NCI-H2107 treated with DMSO at 0.1 percent for 48 hours (cell line): ENCODE measurements at regions not wholly inside any gene's neighbourhood (a gene's known extent, or its start where the extent isn't known, plus 50 kb on each side); places are given as distances from the start of the nearest gene placed in this dataset.
"Not testable (repeated sequence)": the region's sequence is repeated elsewhere in the genome, so short reads cannot be mapped to it uniquely, and the experiment has no call there.

Experiments used
- DNase-seq: peaks from one replicate; lab custom pipeline; 2025; ENCODE audit not compliant: unreplicated experiment; lab: John Stamatoyannopoulos, UW

- DNase-seq: no peak
These were observed 1112.4 kb downstream of the JRKL start for GRCh38 chr11:97502201-97502600.

- no peak for DNase-seq
These were observed 1116.4 kb downstream of the JRKL start for GRCh38 chr11:97506076-97506759.

GRCh38 chr11:97514446-97514845, 1124.6 kb downstream of the JRKL start:
- DNase-seq: no peak

DNA sequence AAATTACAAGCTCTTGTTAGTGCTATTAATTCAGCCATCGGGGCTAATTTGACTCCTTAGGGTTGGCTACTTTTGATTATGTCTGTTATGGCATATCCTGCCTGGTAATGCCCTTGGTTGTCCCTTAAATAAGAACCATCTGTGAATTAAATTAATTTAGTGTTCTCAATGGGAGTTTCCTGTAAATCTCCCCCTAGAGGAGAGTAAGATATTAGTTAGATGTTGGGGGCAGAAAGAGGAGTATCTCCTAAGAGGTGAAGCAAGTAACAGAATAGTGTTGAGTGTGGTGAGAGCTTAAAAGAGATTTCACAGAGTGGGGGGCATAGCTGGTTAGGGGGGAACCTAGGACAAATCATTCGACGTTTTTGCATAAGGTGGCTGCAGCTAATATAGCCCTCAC, 1126.9 kb downstream of the JRKL start:
- DNase-seq: no peak

GRCh38 chr11:97525273-97525672, 1135.5 kb downstream of the JRKL start:
- no peak for DNase-seq

GRCh38 chr11:97537407-97538150, 1147.8 kb downstream of the JRKL start:
- DNase-seq: no peak

DNA sequence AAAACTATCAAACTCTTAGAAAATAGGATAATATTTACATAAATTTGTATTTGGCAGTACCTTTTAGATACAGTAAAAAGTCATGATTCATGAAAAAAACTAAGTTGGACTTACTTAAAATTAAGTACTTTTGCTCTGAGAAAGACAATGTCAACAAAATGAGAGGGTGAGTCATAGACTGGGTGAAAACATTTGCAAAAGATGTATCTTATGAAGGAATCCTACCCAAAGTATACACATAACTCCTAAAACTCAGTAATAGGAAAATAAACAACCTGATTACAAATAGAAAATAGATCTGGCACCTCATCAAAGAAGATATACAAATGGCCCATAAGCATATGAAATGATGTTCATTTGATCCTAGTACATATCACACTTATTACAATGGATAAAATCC, 1154.6 kb downstream of the JRKL start:
- DNase-seq: no peak

GRCh38 chr11:97548280-97548679, 1158.5 kb downstream of the JRKL start:
- DNase-seq: no peak

DNA sequence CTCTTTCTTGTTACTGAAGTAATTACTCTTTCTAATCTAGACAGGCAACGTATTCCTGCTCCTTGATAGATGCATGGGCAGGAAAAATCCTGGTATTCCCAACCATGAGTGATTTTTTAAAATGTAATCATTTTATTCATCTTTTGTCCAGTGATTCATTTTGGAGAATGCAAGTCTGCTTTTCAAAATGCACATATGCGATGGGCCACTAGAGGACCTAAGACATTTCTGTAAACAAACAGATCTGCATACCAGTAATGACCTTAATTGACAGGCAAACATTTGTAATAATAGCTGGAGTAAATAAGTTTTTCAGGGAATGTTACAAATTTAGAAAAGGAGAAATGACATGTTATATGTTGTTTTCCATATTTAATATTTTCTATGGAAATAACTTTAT, 1167.6 kb downstream of the JRKL start:
- DNase-seq: no peak

GRCh38 chr11:97567801-97568200, 1178.0 kb downstream of the JRKL start:
- no peak for DNase-seq

- DNase-seq: no peak
These were observed 1180.8 kb downstream of the JRKL start for GRCh38 chr11:97570636-97571035.

GRCh38 chr11:97573771-97574170, 1184.0 kb downstream of the JRKL start:
- not testable (repeated sequence) for DNase-seq

DNA sequence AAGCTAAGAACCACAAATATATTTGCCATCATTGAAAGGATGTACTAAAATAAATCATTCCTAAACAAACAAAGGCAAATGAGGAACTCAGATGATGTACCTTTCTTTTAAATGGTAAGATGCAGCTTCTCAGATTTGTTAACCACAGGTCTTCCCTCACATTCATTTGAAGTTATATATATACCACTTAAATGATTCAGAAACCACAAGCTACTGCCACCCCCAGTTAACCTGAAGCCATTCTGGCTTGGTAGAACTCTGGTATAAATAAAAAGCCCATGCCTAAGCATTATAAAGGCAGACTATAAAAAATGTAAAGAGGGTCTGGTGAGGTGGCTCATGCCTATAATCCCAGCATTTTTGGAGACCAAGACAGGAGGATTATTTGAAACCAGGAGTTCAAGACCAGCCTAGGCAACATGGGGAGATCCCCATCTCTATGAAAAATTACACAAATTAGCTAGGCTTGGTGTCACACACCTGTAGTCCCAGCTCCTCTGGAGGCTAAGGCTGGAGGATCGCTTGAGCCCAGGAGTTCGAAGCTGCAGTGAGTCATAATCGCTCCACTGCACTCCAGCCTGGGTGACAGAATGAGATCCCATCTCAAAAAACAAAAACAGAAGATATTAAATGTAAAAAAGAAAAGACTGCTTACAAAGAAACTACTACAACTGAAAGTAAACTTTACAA, 1185.3 kb downstream of the JRKL start:
- no peak for DNase-seq

- no peak for DNase-seq
These were observed 1217.6 kb downstream of the JRKL start for GRCh38 chr11:97607291-97608000.

DNA sequence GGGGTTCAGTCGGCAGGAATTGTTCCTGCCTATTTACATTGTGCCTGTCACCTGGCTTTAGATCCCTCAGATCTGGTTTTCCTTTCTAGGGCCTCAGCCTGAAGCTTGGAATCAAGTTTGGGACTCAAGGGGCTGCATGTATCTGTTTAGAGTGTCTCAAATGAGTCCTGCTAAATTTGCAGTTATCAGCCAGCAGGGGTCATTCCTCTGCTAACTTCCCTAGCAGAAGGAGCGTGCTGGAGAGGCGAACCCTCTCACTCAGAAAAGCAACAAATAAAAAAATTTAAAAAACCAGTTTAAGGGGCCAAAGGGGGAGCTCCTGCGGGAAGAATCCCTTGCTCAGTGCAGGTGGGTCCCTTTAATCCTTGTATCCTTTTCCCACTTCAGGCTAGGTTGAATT, 1220.2 kb downstream of the JRKL start:
- no peak for DNase-seq

- DNase-seq: no peak
These were observed 1221.0 kb downstream of the JRKL start for GRCh38 chr11:97610854-97611253.

DNA sequence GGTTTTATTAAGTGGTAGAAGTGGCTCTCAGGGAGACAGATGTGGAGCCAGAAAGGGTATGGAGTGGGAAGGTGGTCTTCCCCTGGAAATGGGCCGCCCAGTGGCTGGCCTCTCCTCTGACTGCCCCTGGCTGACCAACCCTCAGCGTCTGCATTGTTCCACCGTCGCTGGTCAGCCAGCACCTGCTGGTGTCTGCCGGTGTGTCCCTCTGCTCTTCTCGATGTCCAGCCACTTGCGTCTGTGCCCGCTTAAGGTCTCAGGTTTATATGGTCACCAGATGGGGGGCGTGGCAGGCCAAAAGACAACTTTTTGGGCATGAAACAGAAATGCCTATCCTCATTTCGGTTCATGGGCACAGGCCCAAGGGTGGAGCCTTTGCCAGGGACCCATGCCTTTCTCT, 1221.5 kb downstream of the JRKL start:
- DNase-seq: no peak

DNA sequence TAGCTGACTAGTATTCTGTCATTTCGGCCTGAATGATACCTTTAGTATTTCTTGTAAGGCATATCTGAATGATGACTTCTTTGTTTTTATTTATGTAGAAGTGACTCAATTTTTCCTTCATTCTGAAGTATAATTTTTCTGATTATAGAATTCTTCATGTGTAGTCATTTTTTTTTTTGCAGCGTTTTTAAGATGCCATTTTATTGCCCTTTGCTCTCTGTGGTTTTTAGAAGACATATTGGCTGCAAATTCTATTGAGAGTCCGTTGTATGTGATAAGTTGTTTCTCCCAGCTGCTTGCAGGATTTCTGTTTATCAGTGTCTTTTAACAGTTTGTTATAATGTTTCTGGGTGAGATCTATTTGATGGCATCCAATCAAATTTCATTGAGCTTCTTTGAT, 1224.8 kb downstream of the JRKL start:
- DNase-seq: no peak

- DNase-seq: no peak
These were observed 1225.7 kb downstream of the JRKL start for GRCh38 chr11:97615546-97615945.

- no peak for DNase-seq
These were observed 1227.2 kb downstream of the JRKL start for GRCh38 chr11:97617031-97617430.

DNA sequence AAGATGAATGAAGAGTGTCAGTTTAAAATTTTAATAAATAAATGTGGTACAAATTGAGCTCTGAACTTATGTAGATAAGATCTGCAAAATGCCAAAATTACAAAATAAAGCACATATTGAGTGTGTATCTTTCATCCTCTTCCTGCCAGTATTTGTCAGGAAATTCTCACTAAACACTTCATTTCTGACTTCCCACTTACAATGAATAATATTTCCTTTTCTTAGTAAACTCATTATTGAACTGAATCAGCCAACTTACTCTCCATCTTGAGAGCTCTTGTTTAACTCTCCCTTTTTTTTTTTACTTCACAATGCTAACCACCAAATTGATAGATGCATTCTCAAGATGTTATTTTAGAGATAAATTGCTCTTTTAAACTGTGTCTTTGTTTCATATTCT, 1230.2 kb downstream of the JRKL start:
- DNase-seq: no peak

DNA sequence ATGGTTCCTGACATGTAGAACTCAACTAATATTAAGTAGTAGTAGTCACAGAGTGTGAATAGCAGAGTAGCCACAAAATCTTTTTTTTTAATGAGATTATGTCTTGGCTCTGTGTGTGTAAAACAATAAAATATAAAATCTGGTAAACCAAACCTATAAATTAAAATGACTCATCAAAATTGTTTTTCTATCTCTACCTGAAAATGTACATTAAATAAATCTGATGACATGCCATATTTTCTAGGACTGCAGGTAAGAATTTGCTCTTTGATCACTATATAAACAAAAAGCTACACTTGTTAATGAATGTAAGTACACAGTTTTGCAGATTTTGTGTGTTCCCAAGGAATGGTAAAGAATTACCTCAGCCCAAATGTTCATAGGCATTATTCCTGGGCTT, 1231.5 kb downstream of the JRKL start:
- DNase-seq: no peak
